OCI-LY7 (cell line): ENCODE measurements at regions not wholly inside any gene's neighbourhood (a gene's known extent, or its start where the extent isn't known, plus 50 kb on each side); places are given as distances from the start of the nearest gene placed in this dataset.

ENCODE experiments used
- CTCF ChIP-seq: fragments of 200-600 bp; sonication (generic); conservative IDR thresholded peaks from 2 replicates; pipeline ENCODE4 v1.5.1; 2014; ENCODE audit warnings: mild to moderate bottlenecking, antibody characterized with exemption, low read length, moderate library complexity, mixed read lengths
- EZH2phosphoT487 ChIP-seq: fragments of 200-600 bp; sonication (generic); IDR thresholded peaks from 2 replicates; pipeline ENCODE4 v1.6.1; 2018; ENCODE audit warnings: low read depth, borderline replicate concordance, mild to moderate bottlenecking, mixed run types, antibody characterized with exemption, low read length, moderate library complexity, mixed read lengths

DNA sequence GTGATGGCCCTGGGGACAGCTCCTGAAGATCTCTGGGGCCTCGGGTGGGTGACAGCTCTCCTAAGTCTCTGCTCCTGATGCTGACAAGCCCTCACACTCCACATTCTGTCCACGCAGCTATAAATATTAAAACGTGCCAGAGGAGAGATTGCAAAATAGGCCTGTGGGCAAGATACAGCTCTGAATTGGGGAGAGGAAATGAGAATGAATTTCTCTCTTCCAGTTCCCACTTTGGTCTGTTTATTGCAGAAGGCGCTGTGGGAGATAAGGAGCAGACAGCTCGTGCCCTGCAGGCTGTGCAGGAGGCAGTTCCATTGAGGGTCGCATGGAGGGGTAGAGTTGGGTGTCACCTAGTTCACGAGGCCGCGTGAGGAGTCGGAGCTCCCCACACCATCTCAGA is 87.5 kb upstream of the SDK2 start:
- TF ChIP-seq EZH2phosphoT487: no peak
- no peak for TF ChIP-seq CTCF
